ENCODE measurements at regions not wholly inside any gene's neighbourhood (a gene's known extent, or its start where the extent isn't known, plus 50 kb on each side); places are given as distances from the start of the nearest gene placed in this dataset.

- no peak for TF ChIP-seq CTCF (IDR thresholded peaks at IDR 0.05; ENCODE audit: low read length)
- TF ChIP-seq EZH2 (IDR thresholded peaks at IDR 0.05; ENCODE audit: borderline replicate concordance, low read length) = no peak
These were observed 349.6 kb downstream of the CDC14C start for GRCh38 chr7:49273897-49274296.

All from OCI-LY1 (cell line).